Neutrophil (primary cell): ENCODE measurements at regions not wholly inside any gene's neighbourhood (a gene's known extent, or its start where the extent isn't known, plus 50 kb on each side); places are given as distances from the start of the nearest gene placed in this dataset.

Source experiments
- H3K27ac ChIP-seq: fragments of 200-600 bp; sonication (generic); 2 replicates; pipeline ENCODE4 v1.5.1; 2016; ENCODE audit warnings: mild to moderate bottlenecking, moderate library complexity
- H3K27me3 ChIP-seq: fragments of 200-600 bp; sonication (generic); 2 replicates; pipeline ENCODE4 v1.6.0; 2016; ENCODE audit warnings: mild to moderate bottlenecking
- H3K36me3 ChIP-seq: fragments of 200-600 bp; sonication (generic); 2 replicates; pipeline ENCODE4 v1.5.1; 2017
- H3K4me1 ChIP-seq, 2 experiments: fragments of 200-600 bp in 1 of 2; sonication (generic) in 1 of 2; 1 replicate in 1 of 2; 2 replicates in 1 of 2; pipeline versions ENCODE4 v1.5.1 to v1.6.1; 2013 to 2016; ENCODE audit warnings: low read depth in 1 of 2, low read length in 1 of 2, mild to moderate bottlenecking in 1 of 2, moderate library complexity in 1 of 2; ENCODE audit not compliant: control insufficient read depth in 1 of 2, insufficient read depth in 1 of 2
- H3K4me3 ChIP-seq, 2 experiments: fragments of 200-600 bp in 1 of 2; sonication (generic) in 1 of 2; 1 replicate in 1 of 2; 2 replicates in 1 of 2; pipeline ENCODE4 v1.5.1; 2013 to 2016; ENCODE audit warnings: low read depth in 1 of 2, low read length in 1 of 2, mild to moderate bottlenecking in 1 of 2, moderate library complexity in 1 of 2
- H3K9me3 ChIP-seq: fragments of 200-600 bp; sonication (generic); 2 replicates; pipeline ENCODE4 v1.5.1; 2016
- TF ChIP-seq, protein P1 (sequence below): fragments of 200-600 bp; sonication (generic); IDR thresholded peaks from 2 replicates; pipeline ENCODE4 v1.5.1; 2016; ENCODE audit warnings: antibody characterized with exemption

GRCh38 chr9:23447166-23447565 lies 378.9 kb downstream of the ELAVL2 start:
- no peak overlapping the region for H3K27ac ChIP-seq
- H3K9me3 ChIP-seq, result no peaks in the 10 kb centered on the region
- TF ChIP-seq, protein P1, sequence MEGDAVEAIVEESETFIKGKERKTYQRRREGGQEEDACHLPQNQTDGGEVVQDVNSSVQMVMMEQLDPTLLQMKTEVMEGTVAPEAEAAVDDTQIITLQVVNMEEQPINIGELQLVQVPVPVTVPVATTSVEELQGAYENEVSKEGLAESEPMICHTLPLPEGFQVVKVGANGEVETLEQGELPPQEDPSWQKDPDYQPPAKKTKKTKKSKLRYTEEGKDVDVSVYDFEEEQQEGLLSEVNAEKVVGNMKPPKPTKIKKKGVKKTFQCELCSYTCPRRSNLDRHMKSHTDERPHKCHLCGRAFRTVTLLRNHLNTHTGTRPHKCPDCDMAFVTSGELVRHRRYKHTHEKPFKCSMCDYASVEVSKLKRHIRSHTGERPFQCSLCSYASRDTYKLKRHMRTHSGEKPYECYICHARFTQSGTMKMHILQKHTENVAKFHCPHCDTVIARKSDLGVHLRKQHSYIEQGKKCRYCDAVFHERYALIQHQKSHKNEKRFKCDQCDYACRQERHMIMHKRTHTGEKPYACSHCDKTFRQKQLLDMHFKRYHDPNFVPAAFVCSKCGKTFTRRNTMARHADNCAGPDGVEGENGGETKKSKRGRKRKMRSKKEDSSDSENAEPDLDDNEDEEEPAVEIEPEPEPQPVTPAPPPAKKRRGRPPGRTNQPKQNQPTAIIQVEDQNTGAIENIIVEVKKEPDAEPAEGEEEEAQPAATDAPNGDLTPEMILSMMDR, result no peak
- no peaks in the 10 kb centered on the region for H3K27me3 ChIP-seq
- H3K36me3 ChIP-seq, result no peaks in the 10 kb centered on the region
- H3K4me3 ChIP-seq, result no peak overlapping the region
- H3K4me1 ChIP-seq, result no peaks in the 10 kb centered on the region

GRCh38 chr9:23447944-23448343 lies 378.1 kb downstream of the ELAVL2 start:
- no peaks in the 10 kb centered on the region for H3K4me1 ChIP-seq
- H3K9me3 ChIP-seq, result no peaks in the 10 kb centered on the region
- no peaks in the 10 kb centered on the region for H3K27me3 ChIP-seq
- no peaks in the 10 kb centered on the region for H3K36me3 ChIP-seq
- TF ChIP-seq, protein P1, result no peak
- no peak overlapping the region for H3K27ac ChIP-seq
- H3K4me3 ChIP-seq, result no peak overlapping the region

DNA sequence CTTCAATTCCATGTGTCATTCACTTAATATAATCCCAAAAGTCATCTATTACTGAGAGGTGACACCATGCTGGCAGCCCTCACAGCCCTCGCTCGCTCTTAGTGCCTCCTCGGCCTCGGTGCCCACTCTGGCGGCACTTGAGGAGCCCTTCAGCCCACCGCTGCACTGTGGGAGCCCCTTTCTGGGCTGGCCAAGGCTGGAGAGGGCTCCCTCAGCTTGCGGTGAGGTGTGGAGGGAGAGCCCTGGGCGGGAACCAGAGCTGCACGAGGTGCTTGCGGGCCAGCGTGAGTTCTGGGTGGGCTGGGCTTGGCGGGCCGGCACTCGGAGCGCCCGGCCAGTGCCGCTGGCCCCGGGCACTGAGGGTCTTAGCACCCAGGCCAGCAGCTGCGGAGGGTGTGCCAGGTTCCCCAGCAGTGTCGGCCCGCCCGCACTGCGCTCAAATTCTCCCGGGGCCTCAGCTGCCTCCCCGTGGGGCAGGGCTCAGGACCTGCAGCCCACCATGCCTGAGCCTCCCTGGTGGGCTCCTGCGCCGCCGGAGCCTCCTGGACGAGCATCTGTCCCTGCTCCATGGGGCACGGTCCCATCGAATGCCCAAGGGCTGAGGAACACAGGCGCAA lies 374.1 kb downstream of the ELAVL2 start:
- Histone ChIP-seq H3K27me3 (no peaks in the 10 kb centered on the region), H3K4me1 (no peaks in the 10 kb centered on the region), H3K36me3 (no peaks in the 10 kb centered on the region), H3K27ac (no peak overlapping the region), H3K4me3 (no peak overlapping the region), H3K9me3 (no peaks in the 10 kb centered on the region)
- TF ChIP-seq, protein P1, result no peak

DNA sequence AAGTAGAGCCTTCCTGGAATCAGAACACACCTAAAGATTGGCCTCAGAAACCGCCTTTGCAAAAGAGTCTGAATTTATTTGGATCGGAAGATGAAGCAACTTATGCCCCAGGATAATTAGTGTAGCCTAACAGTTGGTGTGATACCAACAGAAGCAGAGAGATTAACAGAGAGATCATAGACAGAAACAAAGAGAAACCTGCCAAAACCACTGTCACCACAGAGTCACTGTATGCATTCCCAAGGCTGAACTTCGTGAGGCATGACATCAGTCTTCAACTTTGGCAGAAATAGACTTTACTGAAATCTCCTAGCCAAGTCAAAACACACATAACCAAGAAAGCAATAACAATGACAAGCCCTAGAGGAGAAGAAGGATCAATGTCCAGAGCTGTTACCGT lies 361.8 kb downstream of the ELAVL2 start:
- H3K4me3 ChIP-seq, result no peak overlapping the region
- no peaks in the 10 kb centered on the region for H3K4me1 ChIP-seq
- TF ChIP-seq, protein P1, result no peak
- no peaks in the 10 kb centered on the region for H3K9me3 ChIP-seq
- no peaks in the 10 kb centered on the region for H3K27me3 ChIP-seq
- no peak overlapping the region for H3K27ac ChIP-seq
- no peaks in the 10 kb centered on the region for H3K36me3 ChIP-seq

DNA sequence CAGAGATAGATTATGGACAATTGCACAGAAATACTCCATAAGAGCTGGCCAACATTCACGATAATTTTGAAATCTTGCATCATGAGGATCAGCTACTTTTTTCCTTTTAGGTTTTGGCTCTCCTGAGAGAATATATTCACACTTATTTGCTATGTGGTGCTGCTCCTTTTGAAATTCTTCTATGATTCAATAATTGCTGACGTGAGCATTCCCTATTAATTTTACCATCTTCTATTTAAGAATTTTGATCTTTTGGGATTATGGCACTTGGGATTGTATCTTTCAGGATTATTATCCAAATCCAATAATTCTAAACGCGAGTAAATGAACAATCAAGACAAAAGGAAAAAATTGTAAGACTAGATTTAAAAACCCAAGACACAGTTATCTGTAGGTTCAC lies 358.8 kb downstream of the ELAVL2 start:
- TF ChIP-seq, protein P1, result no peak
- Histone ChIP-seq H3K36me3 (no peaks in the 10 kb centered on the region), H3K4me3 (no peak overlapping the region), H3K9me3 (no peaks in the 10 kb centered on the region), H3K4me1 (no peaks in the 10 kb centered on the region), H3K27me3 (no peaks in the 10 kb centered on the region), H3K27ac (no peak overlapping the region)

- Histone ChIP-seq H3K9me3 (no peaks in the 10 kb centered on the region), H3K4me1 (no peaks in the 10 kb centered on the region), H3K36me3 (no peaks in the 10 kb centered on the region), H3K27ac (no peak overlapping the region), H3K27me3 (no peaks in the 10 kb centered on the region), H3K4me3 (no peak overlapping the region)
- TF ChIP-seq, protein P1, result no peak
Measured at GRCh38 chr9:23477908-23478307, 348.1 kb downstream of the ELAVL2 start.
